ENCODE measurements at regions not wholly inside any gene's neighbourhood (a gene's known extent, or its start where the extent isn't known, plus 50 kb on each side); places are given as distances from the start of the nearest gene placed in this dataset.
"Not testable (repeated sequence)": the region's sequence is repeated elsewhere in the genome, so short reads cannot be mapped to it uniquely, and the experiment has no call there.

DNA sequence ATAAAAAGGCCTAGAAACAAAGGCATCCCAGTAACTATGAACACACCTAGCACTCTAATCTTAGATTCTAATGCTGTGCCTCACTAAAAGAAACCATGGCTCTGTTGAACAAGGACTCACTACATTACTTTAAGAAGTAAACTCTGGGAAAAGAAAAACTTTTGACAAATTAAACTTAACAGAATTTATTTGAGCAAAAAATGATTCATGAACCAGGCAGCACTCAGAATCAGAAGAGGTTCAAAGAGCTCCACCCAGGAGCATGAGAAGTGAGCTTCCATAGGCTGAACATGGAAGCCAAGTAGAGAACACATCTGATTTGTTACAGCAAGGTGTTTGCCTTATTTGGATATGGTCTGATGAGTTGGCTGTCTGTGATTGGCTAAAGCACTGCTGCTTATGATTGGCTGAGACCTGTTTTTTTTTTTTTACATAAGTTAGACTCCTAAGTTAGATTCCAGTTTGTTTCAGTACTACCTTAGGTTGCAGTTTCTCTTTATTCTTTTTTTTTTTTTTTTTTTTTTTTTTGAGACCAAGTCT is 343.6 kb upstream of the SASH1 start:
- Mint-ChIP-seq H3K27ac (no peak overlapping the region), H3K27me3 (no peaks in the 10 kb centered on the region), H3K4me1 (ENCODE audit: low read depth) (no peaks in the 10 kb centered on the region), H3K36me3 (ENCODE audit: low read depth) (no peaks in the 10 kb centered on the region), H3K9me3 (peaks cover 6% of the 10 kb centered on the region), H3K4me3 (no peak overlapping the region)
- no peak for DNase-seq

DNA sequence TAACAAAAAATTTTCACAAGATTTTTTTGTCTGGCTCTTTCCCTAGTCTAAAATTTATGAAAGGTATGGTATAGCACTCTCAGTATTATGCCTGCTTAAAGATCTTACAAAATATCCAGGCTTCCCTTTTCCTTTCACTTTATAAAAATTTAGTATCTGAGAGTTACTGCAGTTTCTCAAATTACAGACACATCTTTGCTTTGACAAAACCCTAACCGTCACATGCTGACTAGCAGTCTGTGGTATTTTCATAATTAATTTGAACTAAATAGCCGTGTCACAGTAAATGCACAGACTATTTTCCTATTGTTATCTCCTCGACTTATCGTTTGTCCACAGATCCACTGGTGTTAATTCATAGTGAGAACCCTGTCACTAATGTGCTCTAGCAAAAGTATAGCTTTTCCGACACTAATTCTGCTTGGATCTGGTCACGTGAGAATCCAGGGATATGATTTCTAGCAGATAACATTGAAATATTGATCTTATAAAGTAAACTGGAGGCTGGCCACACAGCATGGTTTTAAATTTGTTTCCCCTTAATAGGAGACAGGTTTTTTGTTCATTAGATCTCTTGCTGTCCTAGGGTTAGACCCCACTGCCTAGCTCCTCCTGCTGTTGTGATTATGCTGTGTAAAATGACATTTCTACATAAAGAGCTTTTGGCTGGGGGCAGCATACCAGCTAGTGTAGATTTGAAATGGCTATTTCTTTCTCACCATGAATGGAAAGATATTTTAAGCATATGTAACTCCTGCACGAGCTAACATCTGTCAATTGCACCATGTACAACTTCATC is 340.6 kb upstream of the SASH1 start:
- peaks cover 6% of the 10 kb centered on the region for H3K9me3 Mint-ChIP-seq
- H3K36me3 Mint-ChIP-seq (ENCODE audit: low read depth) = no peaks in the 10 kb centered on the region
- H3K4me1 Mint-ChIP-seq (ENCODE audit: low read depth) = no peaks in the 10 kb centered on the region
- no peak overlapping the region for H3K4me3 Mint-ChIP-seq
- no peaks in the 10 kb centered on the region for H3K27me3 Mint-ChIP-seq
- H3K27ac Mint-ChIP-seq = no peak overlapping the region
- no peak for DNase-seq

- Mint-ChIP-seq H3K4me1 (ENCODE audit: low read depth) (no peaks in the 10 kb centered on the region), H3K27ac (no peak overlapping the region), H3K9me3 (peaks cover 3% of the 10 kb centered on the region), H3K36me3 (ENCODE audit: low read depth) (no peaks in the 10 kb centered on the region), H3K4me3 (no peak overlapping the region), H3K27me3 (no peaks in the 10 kb centered on the region)
- no peak for DNase-seq
Measured at GRCh38 chr6:148004651-148005050, 338.0 kb upstream of the SASH1 start.

GRCh38 chr6:148005806-148006205 is 336.8 kb upstream of the SASH1 start:
- no peak for DNase-seq
- Mint-ChIP-seq H3K27ac (no peak overlapping the region), H3K27me3 (no peaks in the 10 kb centered on the region), H3K4me3 (no peak overlapping the region), H3K36me3 (ENCODE audit: low read depth) (no peaks in the 10 kb centered on the region), H3K9me3 (peaks cover 9% of the 10 kb centered on the region), H3K4me1 (ENCODE audit: low read depth) (no peaks in the 10 kb centered on the region)

- peaks cover 17% of the 10 kb centered on the region for H3K9me3 Mint-ChIP-seq
- not testable (repeated sequence) for H3K27me3 Mint-ChIP-seq; DNase-seq; H3K4me3 Mint-ChIP-seq; H3K36me3 Mint-ChIP-seq (ENCODE audit: low read depth); H3K27ac Mint-ChIP-seq; H3K4me1 Mint-ChIP-seq (ENCODE audit: low read depth)
Measured at GRCh38 chr6:148010516-148010915, 332.1 kb upstream of the SASH1 start.

GRCh38 chr6:148016013-148016412 is 326.6 kb upstream of the SASH1 start:
- Mint-ChIP-seq H3K27ac (no peak overlapping the region), H3K36me3 (ENCODE audit: low read depth) (no peaks in the 10 kb centered on the region), H3K4me1 (ENCODE audit: low read depth) (no peaks in the 10 kb centered on the region), H3K4me3 (no peak overlapping the region), H3K9me3 (peaks cover 7% of the 10 kb centered on the region), H3K27me3 (no peaks in the 10 kb centered on the region)
- no peak for DNase-seq

DNA sequence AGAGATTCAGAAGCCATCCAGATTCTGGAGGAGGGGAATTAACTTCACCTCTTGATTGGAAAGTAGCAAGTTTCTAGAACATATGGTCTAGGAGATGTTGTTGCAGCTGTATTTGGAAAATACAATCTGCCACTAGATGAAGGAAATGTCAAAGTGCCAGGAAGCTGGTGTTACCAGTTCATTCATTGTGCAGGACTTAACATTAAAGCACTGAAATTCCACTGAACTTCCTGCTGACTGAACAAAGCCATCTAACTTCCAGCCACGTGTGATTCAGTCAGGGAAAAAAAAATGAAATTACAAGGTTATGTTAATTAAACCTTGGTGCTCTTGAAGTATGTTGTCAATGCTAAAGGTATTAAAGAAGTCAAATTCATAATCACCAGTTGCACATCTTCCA is 321.5 kb upstream of the SASH1 start:
- H3K27ac Mint-ChIP-seq = no peak overlapping the region
- H3K27me3 Mint-ChIP-seq = no peaks in the 10 kb centered on the region
- H3K4me1 Mint-ChIP-seq (ENCODE audit: low read depth) = no peaks in the 10 kb centered on the region
- H3K4me3 Mint-ChIP-seq = no peak overlapping the region
- H3K36me3 Mint-ChIP-seq (ENCODE audit: low read depth) = no peaks in the 10 kb centered on the region
- no peak for DNase-seq
- H3K9me3 Mint-ChIP-seq = no peaks in the 10 kb centered on the region

DNA sequence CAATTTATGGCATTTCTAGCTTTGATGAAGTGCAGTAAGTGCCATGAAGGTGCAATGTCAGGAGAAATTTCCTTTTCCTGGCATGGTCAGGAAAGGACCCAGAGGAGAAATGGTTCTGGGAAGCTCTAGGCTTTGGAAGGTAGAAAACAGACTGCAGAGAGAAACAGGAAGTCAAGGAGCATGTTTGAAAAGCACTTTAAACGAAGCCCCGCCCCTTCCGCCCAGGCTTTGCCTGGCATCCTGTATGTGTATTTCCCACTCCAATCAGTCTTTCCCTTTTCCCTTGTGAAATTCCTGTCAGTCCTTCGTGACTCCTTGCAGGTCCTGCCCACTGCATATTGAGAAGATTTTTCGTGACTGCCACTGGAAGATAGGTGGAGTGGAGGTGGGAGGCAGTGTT is 320.9 kb upstream of the SASH1 start:
- no peaks in the 10 kb centered on the region for H3K36me3 Mint-ChIP-seq (ENCODE audit: low read depth)
- no peak for DNase-seq
- H3K4me1 Mint-ChIP-seq (ENCODE audit: low read depth) = no peaks in the 10 kb centered on the region
- no peaks in the 10 kb centered on the region for H3K27me3 Mint-ChIP-seq
- no peak overlapping the region for H3K27ac Mint-ChIP-seq
- H3K9me3 Mint-ChIP-seq = no peaks in the 10 kb centered on the region
- no peak overlapping the region for H3K4me3 Mint-ChIP-seq

GRCh38 chr6:148022279-148022678 is 320.4 kb upstream of the SASH1 start:
- H3K4me3 Mint-ChIP-seq; H3K36me3 Mint-ChIP-seq (ENCODE audit: low read depth); H3K4me1 Mint-ChIP-seq (ENCODE audit: low read depth): not testable (repeated sequence)

GRCh38 chr6:148027201-148027600 is 315.4 kb upstream of the SASH1 start:
- Mint-ChIP-seq H3K36me3 (ENCODE audit: low read depth) (no peaks in the 10 kb centered on the region), H3K27ac (no peak overlapping the region), H3K4me3 (no peak overlapping the region), H3K27me3 (no peaks in the 10 kb centered on the region), H3K4me1 (ENCODE audit: low read depth) (no peaks in the 10 kb centered on the region), H3K9me3 (no peaks in the 10 kb centered on the region)
- DNase-seq = no peak

More at GRCh38 chr6:148022279-148022678, 320.4 kb upstream of the SASH1 start:
- not testable (repeated sequence) for H3K27me3 Mint-ChIP-seq, H3K9me3 Mint-ChIP-seq, DNase-seq, H3K27ac Mint-ChIP-seq

DNA sequence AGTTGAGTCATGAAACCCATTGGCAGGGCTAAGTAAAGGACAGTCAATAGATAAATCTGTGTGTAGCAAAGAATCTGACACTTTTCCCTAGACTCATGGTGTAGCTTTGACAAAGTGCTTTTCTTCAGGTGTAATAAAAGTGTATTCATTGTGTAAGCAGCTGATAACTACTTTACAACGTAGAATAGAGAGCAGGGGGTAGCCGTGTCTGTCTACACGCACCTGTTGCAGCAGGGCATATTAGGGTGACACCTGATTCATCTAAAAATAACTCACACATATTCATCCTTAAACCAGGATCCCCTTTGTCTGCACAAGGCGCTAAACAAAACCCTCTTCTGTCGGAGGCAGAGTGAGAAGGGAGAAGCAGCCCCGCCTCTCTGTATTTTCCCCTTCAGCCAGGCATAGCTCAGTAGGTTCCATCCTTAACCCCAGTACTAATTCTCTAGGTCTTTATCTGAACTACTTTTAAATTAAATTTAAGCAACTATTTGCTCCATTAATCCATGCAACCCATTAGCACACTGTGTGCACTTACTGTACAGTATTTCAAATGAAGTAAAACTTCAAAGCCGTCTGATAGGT is 306.7 kb upstream of the SASH1 start:
- no peaks in the 10 kb centered on the region for H3K9me3 Mint-ChIP-seq

DNA sequence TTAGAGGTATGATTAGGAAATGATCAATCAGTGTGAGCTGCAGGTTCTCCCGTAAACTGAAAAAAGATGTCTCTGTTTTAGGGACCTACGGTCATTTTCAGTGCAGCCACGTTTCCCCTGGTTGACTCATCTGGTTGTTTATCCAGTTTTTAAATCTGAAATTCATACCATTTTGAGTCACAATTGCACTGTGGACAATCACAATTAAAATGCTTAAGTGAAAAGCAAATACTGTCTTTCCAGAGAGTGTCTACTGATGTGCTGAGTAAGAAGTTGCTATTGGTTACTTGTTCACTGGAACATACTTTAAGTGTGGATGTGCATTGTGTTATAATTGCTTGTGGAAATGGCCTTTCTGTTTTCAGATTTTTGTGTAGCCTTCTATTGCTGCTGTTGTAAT is 305.1 kb upstream of the SASH1 start:
- Mint-ChIP-seq H3K27ac (no peak overlapping the region), H3K27me3 (no peaks in the 10 kb centered on the region), H3K36me3 (ENCODE audit: low read depth) (no peaks in the 10 kb centered on the region), H3K4me1 (ENCODE audit: low read depth) (no peaks in the 10 kb centered on the region), H3K9me3 (no peaks in the 10 kb centered on the region), H3K4me3 (no peak overlapping the region)
- DNase-seq = no peak

More for the DNA sequence above, 306.7 kb upstream of the SASH1 start:
- no peaks in the 10 kb centered on the region for H3K36me3 Mint-ChIP-seq (ENCODE audit: low read depth)
- no peaks in the 10 kb centered on the region for H3K27me3 Mint-ChIP-seq
- DNase-seq = no peak
- H3K4me3 Mint-ChIP-seq = no peak overlapping the region
- H3K27ac Mint-ChIP-seq = no peak overlapping the region
- no peaks in the 10 kb centered on the region for H3K4me1 Mint-ChIP-seq (ENCODE audit: low read depth)

- H3K36me3 Mint-ChIP-seq (ENCODE audit: low read depth) = no peaks in the 10 kb centered on the region
- H3K27ac Mint-ChIP-seq = no peak overlapping the region
- H3K4me3 Mint-ChIP-seq = no peak overlapping the region
- H3K27me3 Mint-ChIP-seq = no peaks in the 10 kb centered on the region
- DNase-seq = no peak
- H3K4me1 Mint-ChIP-seq (ENCODE audit: low read depth) = no peaks in the 10 kb centered on the region
- peaks cover 2% of the 10 kb centered on the region for H3K9me3 Mint-ChIP-seq
Measured at GRCh38 chr6:148041546-148041945, 301.1 kb upstream of the SASH1 start.

- H3K36me3 Mint-ChIP-seq (ENCODE audit: low read depth) = no peaks in the 10 kb centered on the region
- peaks cover 2% of the 10 kb centered on the region for H3K9me3 Mint-ChIP-seq
- no peaks in the 10 kb centered on the region for H3K4me1 Mint-ChIP-seq (ENCODE audit: low read depth)
- no peak overlapping the region for H3K4me3 Mint-ChIP-seq
- H3K27me3 Mint-ChIP-seq = no peaks in the 10 kb centered on the region
- DNase-seq = no peak
- H3K27ac Mint-ChIP-seq = no peak overlapping the region
Measured at GRCh38 chr6:148042536-148042935, 300.1 kb upstream of the SASH1 start.

- H3K4me3 Mint-ChIP-seq = no peak overlapping the region
- no peaks in the 10 kb centered on the region for H3K27me3 Mint-ChIP-seq
- DNase-seq = no peak
- no peaks in the 10 kb centered on the region for H3K36me3 Mint-ChIP-seq (ENCODE audit: low read depth)
- no peak overlapping the region for H3K27ac Mint-ChIP-seq
- no peaks in the 10 kb centered on the region for H3K4me1 Mint-ChIP-seq (ENCODE audit: low read depth)
- peaks cover 2% of the 10 kb centered on the region for H3K9me3 Mint-ChIP-seq
Measured at GRCh38 chr6:148044261-148044751, 298.3 kb upstream of the SASH1 start.
